ENCODE measurements at regions not wholly inside any gene's neighbourhood (a gene's known extent, or its start where the extent isn't known, plus 50 kb on each side); places are given as distances from the start of the nearest gene placed in this dataset.
"Not testable (repeated sequence)": the region's sequence is repeated elsewhere in the genome, so short reads cannot be mapped to it uniquely, and the experiment has no call there.

- Histone ChIP-seq H3K4me1 (no peaks in the 10 kb centered on the region), H3K27ac (replicated peaks) (no peak overlapping the region), H3K27me3 (ENCODE audit: low read depth) (no peaks in the 10 kb centered on the region), H3K36me3 (no peaks in the 10 kb centered on the region), H3K9me3 (replicated peaks) (peaks cover 5% of the 10 kb centered on the region), H3K4me3 (no peak overlapping the region)
- TF ChIP-seq CTCF (IDR thresholded peaks at IDR 0.05; ENCODE audit: borderline replicate concordance): no peak
- no peak for DNase-seq
- intact Hi-C loops (cut with micrococcal nuclease): no loop called here
These were observed 138.7 kb downstream of the AKR1D1 start for GRCh38 chr7:138214926-138215325.

GRCh38 chr7:138220321-138220720 is 144.1 kb downstream of the AKR1D1 start:
- H3K27me3 ChIP-seq (ENCODE audit: low read depth); intact Hi-C loops (cut with micrococcal nuclease); H3K36me3 ChIP-seq; H3K4me1 ChIP-seq; H3K4me3 ChIP-seq; H3K27ac ChIP-seq (replicated peaks); DNase-seq: not testable (repeated sequence)
- peaks cover 17% of the 10 kb centered on the region for H3K9me3 ChIP-seq (replicated peaks)

GRCh38 chr7:138221388-138221787 is 145.1 kb downstream of the AKR1D1 start:
- H3K36me3 ChIP-seq; H3K27me3 ChIP-seq (ENCODE audit: low read depth); H3K27ac ChIP-seq (replicated peaks); H3K4me3 ChIP-seq; H3K4me1 ChIP-seq; DNase-seq; intact Hi-C loops (cut with micrococcal nuclease): not testable (repeated sequence)
- peaks cover 17% of the 10 kb centered on the region for H3K9me3 ChIP-seq (replicated peaks)

GRCh38 chr7:138223402-138223879 is 147.2 kb downstream of the AKR1D1 start:
- peaks cover 6% of the 10 kb centered on the region for H3K4me1 ChIP-seq
- intact Hi-C loops (cut with micrococcal nuclease): no loop called here
- TF ChIP-seq CTCF (IDR thresholded peaks at IDR 0.05; ENCODE audit: borderline replicate concordance): no peak
- H3K27me3 ChIP-seq (ENCODE audit: low read depth): no peaks in the 10 kb centered on the region
- H3K4me3 ChIP-seq: no peak overlapping the region
- H3K36me3 ChIP-seq: no peaks in the 10 kb centered on the region
- peaks cover 17% of the 10 kb centered on the region for H3K9me3 ChIP-seq (replicated peaks)
- DNase-seq: no peak
- H3K27ac ChIP-seq (replicated peaks): no peak overlapping the region

- H3K36me3 ChIP-seq: no peaks in the 10 kb centered on the region
- DNase-seq: no peak
- H3K4me3 ChIP-seq: no peak overlapping the region
- intact Hi-C loops (cut with micrococcal nuclease): no loop called here
- H3K27ac ChIP-seq (replicated peaks): peak overlapping the region; percentile 30
- peaks cover 6% of the 10 kb centered on the region for H3K4me1 ChIP-seq
- H3K9me3 ChIP-seq (replicated peaks): peaks cover 1% of the 10 kb centered on the region
- no peaks in the 10 kb centered on the region for H3K27me3 ChIP-seq (ENCODE audit: low read depth)
- TF ChIP-seq CTCF (IDR thresholded peaks at IDR 0.05; ENCODE audit: borderline replicate concordance): no peak
These were observed 149.8 kb downstream of the AKR1D1 start for GRCh38 chr7:138226001-138226476.

GRCh38 chr7:138226745-138227279 is 150.6 kb downstream of the AKR1D1 start:
- DNase-seq: no peak
- Histone ChIP-seq H3K4me3 (no peak overlapping the region), H3K36me3 (no peaks in the 10 kb centered on the region), H3K9me3 (replicated peaks) (no peaks in the 10 kb centered on the region), H3K27ac (replicated peaks) (no peak overlapping the region), H3K4me1 (peaks cover 6% of the 10 kb centered on the region), H3K27me3 (ENCODE audit: low read depth) (no peaks in the 10 kb centered on the region)
- intact Hi-C loops (cut with micrococcal nuclease): no loop called here
- no peak for TF ChIP-seq CTCF (IDR thresholded peaks at IDR 0.05; ENCODE audit: borderline replicate concordance)

Measured in left ventricle myocardium inferior (tissue), 1 donor.